Right lobe of liver (tissue), 4 donors: ENCODE measurements at regions not wholly inside any gene's neighbourhood (a gene's known extent, or its start where the extent isn't known, plus 50 kb on each side); places are given as distances from the start of the nearest gene placed in this dataset.

ENCODE experiments used
- CTCF ChIP-seq, 4 donors: fragments of 200-600 bp in 3 of 4; fragments of 450-650 bp in 1 of 4; IDR thresholded peaks; one replicate each; pipeline versions ENCODE4 v1.5.1 to v1.8.0; 2016 to 2022; ENCODE audit warnings: antibody characterized with exemption in 4 of 4, mild to moderate bottlenecking in 2 of 4
- POLR2A ChIP-seq: fragments of 450-650 bp; IDR thresholded peaks from one replicate; pipeline ENCODE4 v1.6.1; 2017; ENCODE audit warnings: antibody characterized with exemption, mild to moderate bottlenecking
- donor health status: DM: no; HTN: no; CAD: no.
- donor health status: DM: no; HTN: no; CAD: no.
- donor health status: DM: no; HTN: yes; CAD: no.

GRCh38 chr3:126263971-126264370 is 83.6 kb upstream of the ALDH1L1 start:
- no peak for TF ChIP-seq POLR2A
- TF ChIP-seq CTCF (IDR thresholded peaks at IDR 0.05): no peak
